ENCODE measurements at regions not wholly inside any gene's neighbourhood (a gene's known extent, or its start where the extent isn't known, plus 50 kb on each side); places are given as distances from the start of the nearest gene placed in this dataset.

DNA sequence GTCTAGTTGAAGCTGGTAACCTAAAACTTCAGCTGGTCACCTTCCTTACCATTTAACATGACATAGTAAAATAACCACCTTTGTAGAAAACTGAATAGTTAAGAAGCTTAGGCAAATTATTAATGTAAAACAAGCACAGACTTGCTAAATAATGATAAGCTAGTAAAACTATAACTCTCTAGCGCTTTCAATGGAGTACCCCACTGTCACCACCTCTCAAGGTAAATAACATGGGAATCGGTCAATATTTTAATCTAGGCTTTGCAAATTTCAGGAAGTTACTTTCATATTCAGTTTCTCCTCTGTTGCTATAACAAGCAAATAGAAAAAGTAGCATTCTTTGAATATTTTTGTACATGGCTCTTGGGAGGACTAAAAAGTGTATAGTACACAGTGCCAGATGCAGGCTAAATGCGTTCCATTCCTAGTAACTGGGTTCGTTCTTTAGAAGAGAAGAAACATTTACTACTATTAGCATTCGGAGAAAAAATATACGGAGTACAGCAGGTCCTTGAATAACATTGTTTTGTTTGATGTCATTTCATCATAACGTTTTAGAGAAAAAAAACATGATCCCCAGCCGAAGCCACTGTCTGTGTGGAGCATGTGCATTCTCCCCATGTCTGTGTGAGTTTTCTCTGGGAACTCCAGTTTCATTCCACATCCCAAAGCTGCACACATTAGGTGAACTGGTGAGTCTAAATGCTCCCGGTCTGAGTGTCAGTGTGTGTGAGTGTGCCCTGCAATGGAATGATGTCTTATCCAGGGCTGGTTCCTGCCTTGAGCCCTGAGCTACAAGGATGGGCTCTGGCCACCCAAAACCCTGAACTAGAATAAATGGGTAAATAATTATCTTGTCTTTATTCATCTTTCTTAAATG is 52.5 kb downstream of the EPRS1 start:
- DNase-seq = no peak

DNA sequence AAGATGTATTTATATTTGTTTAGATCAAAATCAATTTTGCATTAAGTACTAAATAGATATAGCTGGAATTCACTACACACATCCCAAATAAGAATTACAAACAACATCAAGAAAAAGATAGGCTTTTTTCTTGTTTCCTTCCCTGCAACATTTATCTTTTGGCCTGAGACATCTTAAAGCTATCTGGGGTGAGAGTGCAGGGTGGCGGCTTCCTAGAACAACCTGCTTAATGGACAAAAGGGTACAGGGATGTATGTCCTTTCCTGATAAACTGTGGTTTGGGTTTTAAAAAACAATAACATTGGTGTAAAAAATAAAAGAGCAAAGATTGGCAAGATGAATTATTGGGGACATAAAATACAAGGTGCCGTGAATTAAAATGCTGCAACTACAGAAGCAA is 54.4 kb downstream of the EPRS1 start:
- DNase-seq = peak; percentile 48

- DNase-seq = no peak
Measured at GRCh38 chr1:219991511-219991810, 54.8 kb downstream of the EPRS1 start.

- DNase-seq = peak; percentile 72
Measured at GRCh38 chr1:219990782-219991510, 55.4 kb downstream of the EPRS1 start.

DNA sequence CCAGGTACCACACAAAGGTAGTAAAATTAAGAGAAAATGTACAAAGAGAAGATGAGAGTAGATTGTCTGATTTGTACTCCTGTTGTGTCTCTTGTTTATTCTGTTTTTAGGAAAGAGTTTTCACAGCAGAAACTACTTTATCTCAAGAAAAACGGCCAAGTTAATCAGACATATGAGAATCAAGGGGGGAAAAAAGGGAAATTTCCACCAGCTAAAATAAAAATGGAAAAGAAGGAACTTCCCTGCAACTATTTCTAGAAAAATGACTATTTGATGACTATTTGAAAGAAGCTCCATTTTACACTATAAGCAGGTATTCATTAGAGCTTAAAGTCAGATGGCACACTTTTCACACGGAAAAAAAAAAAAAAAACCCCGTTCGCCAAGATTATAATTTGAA is 56.5 kb downstream of the EPRS1 start:
- no peak for DNase-seq

DNA sequence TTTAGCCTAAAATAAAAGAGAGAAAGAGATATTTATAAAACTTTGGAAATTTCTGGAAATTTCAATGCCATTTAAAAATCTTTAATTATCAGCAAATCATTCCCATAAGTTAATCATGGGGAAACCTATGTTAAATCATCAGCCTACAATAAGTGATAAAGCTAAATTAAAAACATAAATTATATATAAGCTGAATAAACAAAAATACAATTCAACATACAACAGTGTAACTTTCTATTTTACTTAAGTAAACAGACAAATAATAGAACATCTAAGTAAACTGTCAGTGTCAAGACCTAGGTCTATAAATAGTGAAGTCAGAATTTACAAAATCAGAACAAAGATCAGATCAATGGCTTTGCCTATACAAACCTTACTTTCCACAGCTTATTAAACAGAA is 57.5 kb downstream of the EPRS1 start:
- DNase-seq = no peak

GRCh38 chr1:219988387-219988786 is 57.9 kb downstream of the EPRS1 start:
- no peak for DNase-seq

DNA sequence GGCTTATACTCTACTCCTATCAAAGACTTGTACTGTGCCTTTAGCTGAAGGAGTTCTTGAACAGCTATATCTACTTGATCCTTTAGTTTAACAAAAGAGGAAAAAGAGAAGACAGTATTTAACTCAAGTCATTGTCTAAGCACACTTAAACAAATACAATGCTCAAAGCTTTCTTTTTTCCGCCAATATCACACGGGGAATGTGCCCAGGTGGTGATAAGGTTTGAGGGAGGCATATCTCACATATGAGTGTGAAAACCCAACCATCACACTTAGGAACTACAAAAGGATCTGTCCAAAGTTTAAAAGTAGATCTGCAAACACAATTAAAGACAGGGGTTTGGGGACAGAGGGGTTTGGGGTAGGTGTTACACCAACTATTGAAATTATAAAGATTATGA is 59.0 kb upstream of the SLC30A10 start:
- DNase-seq = no peak

- DNase-seq = no peak
Measured at GRCh38 chr1:219985169-219985568, 56.8 kb upstream of the SLC30A10 start.

Data from hematopoietic multipotent progenitor cell treated with erythropoietin and hydrocortisone succinate and interleukin-3 and kit ligand, for 4 days (in vitro differentiated cells).